ENCODE measurements at regions not wholly inside any gene's neighbourhood (a gene's known extent, or its start where the extent isn't known, plus 50 kb on each side); places are given as distances from the start of the nearest gene placed in this dataset.
"Not testable (repeated sequence)": the region's sequence is repeated elsewhere in the genome, so short reads cannot be mapped to it uniquely, and the experiment has no call there.

- no peak for DNase-seq (ENCODE audit: low spot score)
These were observed 451.7 kb upstream of the DDI1 start for GRCh38 chr11:103584720-103585119.

GRCh38 chr11:103585401-103585800, 451.0 kb upstream of the DDI1 start:
- no peak for DNase-seq (ENCODE audit: low spot score)

GRCh38 chr11:103585911-103586310, 450.5 kb upstream of the DDI1 start:
- DNase-seq (ENCODE audit: low spot score), result no peak

- no peak for DNase-seq (ENCODE audit: low spot score)
These were observed 449.7 kb upstream of the DDI1 start for GRCh38 chr11:103586756-103587155.

GRCh38 chr11:103587901-103588788, 448.3 kb upstream of the DDI1 start:
- DNase-seq (ENCODE audit: low spot score), result no peak

DNA sequence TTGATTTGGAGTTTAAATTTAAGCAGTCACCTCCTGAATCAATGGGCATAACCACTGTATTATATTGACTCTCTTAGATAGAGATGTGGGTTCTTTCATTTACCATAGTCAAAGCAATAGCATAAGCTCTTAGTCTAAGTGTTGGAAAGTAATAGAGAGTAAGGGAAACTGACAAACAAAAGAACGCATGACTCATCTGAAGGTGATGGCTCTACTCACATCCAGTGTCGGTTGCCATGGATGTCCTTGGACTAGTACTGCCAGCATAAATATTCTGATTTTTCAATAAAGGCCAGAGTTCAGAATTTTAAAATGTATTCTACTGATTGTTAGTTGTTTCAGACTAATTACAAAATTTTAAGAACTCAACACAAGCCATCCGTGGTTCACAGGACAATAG, 444.9 kb upstream of the DDI1 start:
- no peak for DNase-seq (ENCODE audit: low spot score)

DNA sequence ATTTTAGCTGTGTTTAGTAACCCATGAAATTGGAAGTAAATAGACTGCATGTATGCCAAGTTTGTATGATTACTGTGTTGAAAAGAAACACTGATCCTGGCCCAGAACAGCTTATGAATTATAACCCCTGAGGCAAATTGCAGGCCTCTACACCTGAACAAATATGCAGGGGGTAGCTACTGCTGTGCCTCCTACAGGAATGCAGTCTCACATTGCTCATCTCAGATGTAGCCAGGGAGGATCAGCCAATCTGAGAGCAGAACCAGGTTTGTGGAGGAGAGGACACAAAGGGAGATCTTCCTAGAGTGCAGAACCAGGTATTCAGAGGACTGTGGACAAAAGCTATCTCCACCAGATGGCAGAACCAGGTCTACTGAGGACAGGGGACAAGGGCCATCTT, 442.2 kb upstream of the DDI1 start:
- DNase-seq (ENCODE audit: low spot score), result no peak

DNA sequence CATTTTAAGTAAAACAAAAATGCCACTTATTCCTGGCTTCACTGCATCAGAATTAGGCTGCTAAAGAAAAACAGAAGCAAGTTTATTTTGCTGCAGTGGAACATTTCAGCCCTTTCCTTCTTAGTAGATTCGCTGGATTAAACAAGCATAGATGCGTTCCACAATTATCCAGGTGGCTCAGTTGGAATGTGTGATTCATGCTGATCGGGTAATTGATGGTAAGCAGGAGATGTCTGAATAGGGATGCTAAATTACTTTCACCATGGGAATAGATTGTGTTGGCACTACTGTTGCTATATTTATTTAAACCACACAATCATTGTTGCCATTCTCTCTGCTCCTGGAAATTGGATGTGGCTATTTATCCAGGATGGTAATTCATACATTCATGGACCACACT, 440.1 kb upstream of the DDI1 start:
- no peak for DNase-seq (ENCODE audit: low spot score)

DNA sequence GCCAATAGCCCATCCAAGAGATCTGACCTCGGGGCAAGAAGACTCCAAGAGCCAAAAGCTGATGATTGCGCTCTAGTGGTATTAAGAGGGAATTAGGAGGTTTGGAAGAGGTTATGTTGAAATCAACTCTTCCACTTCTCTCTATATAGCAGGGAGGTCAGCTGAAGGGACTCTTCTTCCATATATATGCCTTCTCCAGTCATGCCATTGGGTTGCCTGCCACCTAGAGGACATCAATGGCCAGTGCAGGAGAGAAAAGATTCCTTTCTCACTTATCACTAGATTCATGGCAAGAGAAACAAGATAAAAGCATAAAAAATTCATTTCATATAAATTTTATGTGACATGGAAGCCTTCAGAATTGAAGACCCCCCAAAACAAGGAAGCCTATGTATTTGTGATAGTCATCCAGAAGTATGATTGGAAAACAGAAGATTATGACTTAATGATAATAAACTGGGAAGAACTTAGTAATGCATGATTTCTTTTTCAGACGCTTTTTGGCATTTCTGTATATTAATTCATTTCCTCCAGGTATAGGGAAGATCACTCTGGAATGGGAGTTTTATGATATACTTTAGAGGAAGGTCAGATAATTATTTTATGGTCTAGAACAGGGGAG, 435.1 kb upstream of the DDI1 start:
- peak; percentile 71 for DNase-seq (ENCODE audit: low spot score)

GRCh38 chr11:103602840-103603239, 433.6 kb upstream of the DDI1 start:
- DNase-seq (ENCODE audit: low spot score), result no peak

GRCh38 chr11:103604310-103604709, 432.1 kb upstream of the DDI1 start:
- no peak for DNase-seq (ENCODE audit: low spot score)

- DNase-seq (ENCODE audit: low spot score), result no peak
These were observed 427.9 kb upstream of the DDI1 start for GRCh38 chr11:103608566-103608965.

DNA sequence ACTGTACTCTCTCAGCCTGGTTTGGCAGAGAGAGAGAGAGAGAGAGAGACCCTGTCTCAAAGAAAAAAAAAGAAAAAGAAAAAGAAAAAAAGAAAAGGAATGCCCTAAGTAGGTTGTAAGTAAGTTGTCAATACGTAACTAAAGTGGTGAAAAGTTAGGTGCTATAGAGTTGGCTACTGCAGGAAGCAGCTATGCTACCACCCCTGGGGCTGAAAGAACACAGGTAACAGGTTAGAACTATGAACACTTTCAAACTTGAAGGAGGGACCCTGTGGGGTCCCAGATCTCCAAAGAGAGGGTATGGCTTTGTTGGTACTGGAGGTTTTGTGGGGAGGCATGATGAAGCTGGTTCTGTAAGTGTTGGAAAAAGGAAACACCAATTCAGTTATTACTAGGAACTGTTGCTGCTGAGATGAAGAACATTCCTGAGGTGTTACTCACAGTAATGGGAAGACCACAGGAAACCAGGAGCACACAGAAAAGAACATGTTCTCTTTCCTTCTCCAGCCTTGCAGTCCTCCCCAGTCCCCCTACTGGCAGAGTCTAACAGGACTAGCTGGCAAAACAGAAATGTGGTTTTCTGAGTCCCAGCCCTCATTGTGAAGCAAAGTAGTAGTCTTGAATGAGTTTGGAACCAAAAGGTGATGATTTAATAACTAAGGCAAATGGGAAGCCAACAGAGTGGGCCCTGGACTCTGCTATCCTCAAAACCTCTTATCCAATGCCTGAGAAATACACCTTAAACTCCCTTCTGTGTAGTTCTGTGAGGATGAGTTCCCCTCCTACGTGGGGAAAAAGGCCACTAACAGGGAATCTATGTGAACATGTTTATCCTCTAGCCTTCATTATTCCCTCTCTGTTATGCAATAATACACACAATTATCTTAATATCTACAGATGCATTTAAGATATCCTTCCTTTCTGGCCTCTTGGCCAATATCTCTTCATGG, 427.0 kb upstream of the DDI1 start:
- peak; percentile 36 for DNase-seq (ENCODE audit: low spot score)

- DNase-seq (ENCODE audit: low spot score), result no peak
These were observed 426.0 kb upstream of the DDI1 start for GRCh38 chr11:103610435-103610834.

DNA sequence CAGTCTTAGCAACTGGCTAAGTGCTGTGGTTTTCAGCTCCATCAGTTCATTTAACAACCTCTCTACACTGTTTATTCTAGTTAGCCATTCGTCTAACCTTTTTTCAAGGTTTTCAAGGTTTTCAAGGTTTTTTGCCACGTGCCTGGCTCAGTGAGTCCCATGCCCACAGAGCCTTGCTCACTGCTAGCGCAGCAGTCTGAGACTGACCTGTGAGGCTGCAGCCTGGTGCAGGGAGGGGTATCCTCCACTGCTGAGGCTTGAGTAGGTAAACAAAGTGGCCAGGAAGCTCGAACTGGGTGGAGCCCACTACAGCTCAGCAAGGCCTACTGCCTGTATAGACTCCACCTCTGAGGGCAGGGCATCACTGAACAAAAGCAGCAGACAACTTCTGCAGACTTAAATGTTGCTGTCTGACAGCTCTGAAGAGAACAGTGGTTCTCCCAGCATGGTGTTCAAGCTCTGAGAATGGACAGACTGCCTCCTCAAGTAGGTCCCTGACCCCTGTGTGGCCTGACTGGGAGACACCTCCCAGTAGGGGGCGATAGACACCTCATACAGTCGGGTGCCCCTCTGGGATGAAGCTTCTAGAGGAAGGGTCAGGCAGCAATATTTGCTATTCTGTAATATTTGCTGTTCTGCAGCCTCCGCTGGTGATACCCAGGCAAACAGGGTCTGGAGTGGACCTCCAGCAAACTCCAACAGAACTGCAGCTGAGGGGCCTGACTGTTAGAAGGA, 424.7 kb upstream of the DDI1 start:
- not testable (repeated sequence) for DNase-seq (ENCODE audit: low spot score)

GRCh38 chr11:103612451-103612850, 424.0 kb upstream of the DDI1 start:
- DNase-seq (ENCODE audit: low spot score), result not testable (repeated sequence)

- DNase-seq (ENCODE audit: low spot score), result not testable (repeated sequence)
These were observed 419.9 kb upstream of the DDI1 start for GRCh38 chr11:103616586-103616985.

GRCh38 chr11:103618528-103618927, 417.9 kb upstream of the DDI1 start:
- no peak for DNase-seq (ENCODE audit: low spot score)

GRCh38 chr11:103619480-103619879, 417.0 kb upstream of the DDI1 start:
- peak; percentile 32 for DNase-seq (ENCODE audit: low spot score)

GRCh38 chr11:103619938-103620337, 416.5 kb upstream of the DDI1 start:
- DNase-seq (ENCODE audit: low spot score), result peak; percentile 18

- no peak for DNase-seq (ENCODE audit: low spot score)
These were observed 414.1 kb upstream of the DDI1 start for GRCh38 chr11:103622296-103622695.

- DNase-seq (ENCODE audit: low spot score), result no peak
These were observed 412.5 kb upstream of the DDI1 start for GRCh38 chr11:103623933-103624332.

Data from SW480 (cell line).